ENCODE measurements at regions not wholly inside any gene's neighbourhood (a gene's known extent, or its start where the extent isn't known, plus 50 kb on each side); places are given as distances from the start of the nearest gene placed in this dataset.

DNA sequence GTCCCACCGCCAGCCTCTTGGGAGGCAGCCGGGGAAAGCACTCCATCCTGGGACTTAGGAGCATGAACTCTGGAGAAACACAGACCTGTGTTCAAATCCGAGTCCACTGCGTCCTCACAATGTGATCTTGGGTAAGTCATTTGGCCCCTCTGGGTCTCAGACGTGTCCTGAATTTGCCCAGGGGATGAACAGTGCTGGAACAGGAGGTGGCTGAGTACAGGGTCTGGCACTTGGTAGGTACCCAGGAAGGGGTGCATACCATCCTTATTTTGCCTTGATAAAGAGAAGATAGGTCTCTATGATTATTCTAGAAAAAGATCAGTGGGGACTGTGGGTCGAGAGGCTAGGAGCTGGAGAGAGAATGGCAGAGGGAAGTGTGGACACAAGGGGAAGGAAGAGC is 135.7 kb downstream of the FGF18 start:
- intact Hi-C loops (cut with DNase I; ENCODE audit: low total_unique reads): no loop called here
- Histone ChIP-seq H3K36me3 (no peaks in the 10 kb centered on the region), H3K27ac (no peak overlapping the region), H3K27me3 (no peaks in the 10 kb centered on the region), H3K4me1 (no peaks in the 10 kb centered on the region), H3K9me3 (no peaks in the 10 kb centered on the region), H3K4me3 (no peak overlapping the region)
- DNase-seq: no peak
- TF ChIP-seq, protein P1, sequence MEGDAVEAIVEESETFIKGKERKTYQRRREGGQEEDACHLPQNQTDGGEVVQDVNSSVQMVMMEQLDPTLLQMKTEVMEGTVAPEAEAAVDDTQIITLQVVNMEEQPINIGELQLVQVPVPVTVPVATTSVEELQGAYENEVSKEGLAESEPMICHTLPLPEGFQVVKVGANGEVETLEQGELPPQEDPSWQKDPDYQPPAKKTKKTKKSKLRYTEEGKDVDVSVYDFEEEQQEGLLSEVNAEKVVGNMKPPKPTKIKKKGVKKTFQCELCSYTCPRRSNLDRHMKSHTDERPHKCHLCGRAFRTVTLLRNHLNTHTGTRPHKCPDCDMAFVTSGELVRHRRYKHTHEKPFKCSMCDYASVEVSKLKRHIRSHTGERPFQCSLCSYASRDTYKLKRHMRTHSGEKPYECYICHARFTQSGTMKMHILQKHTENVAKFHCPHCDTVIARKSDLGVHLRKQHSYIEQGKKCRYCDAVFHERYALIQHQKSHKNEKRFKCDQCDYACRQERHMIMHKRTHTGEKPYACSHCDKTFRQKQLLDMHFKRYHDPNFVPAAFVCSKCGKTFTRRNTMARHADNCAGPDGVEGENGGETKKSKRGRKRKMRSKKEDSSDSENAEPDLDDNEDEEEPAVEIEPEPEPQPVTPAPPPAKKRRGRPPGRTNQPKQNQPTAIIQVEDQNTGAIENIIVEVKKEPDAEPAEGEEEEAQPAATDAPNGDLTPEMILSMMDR (IDR thresholded peaks at IDR 0.05): no peak

DNA sequence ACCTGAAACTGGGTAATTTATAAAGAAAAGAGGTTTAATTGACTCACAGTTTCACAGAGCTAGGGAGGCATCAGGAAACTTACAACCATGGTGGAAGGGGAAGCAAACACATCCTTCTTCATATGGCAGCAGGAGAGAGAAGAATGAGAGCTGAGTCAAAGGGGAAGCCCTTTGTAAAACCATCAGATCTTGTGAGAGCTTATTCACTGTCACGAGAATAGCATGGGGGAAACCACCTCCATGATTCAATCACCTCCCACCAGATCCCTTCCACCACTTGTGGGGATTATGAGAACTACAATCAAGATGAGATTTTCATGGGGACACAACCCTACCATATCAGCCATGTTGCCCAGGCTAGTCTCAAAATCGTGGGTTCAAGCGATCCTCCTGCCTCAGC is 143.4 kb downstream of the FGF18 start:
- intact Hi-C loops (cut with DNase I; ENCODE audit: low total_unique reads): loop anchor here (5.0 kb wide), 1 partner anchor 1949 kb away; no protein-coding TSS in a partner anchor

DNA sequence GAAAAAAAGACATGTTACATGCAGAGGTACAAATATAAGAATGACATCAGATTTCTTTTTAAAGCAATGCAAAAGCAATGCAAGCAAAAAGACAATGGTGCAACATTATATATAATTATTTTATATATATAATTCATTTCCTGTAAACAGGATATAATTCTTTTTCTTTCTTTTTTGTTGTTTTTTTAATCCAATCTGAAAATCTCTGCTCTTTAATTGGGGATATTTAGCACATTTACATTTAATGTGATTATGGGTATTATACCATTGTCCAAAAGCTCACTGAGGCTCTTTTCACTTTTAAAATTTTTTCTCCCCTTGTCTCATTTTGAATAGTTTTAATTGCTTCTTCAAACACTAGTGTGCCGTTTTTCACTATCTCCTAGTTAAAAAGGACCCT is 148.9 kb downstream of the FGF18 start:
- H3K27ac ChIP-seq: no peak overlapping the region
- H3K36me3 ChIP-seq: no peaks in the 10 kb centered on the region
- TF ChIP-seq, protein P1 (IDR thresholded peaks at IDR 0.05): no peak
- DNase-seq: no peak
- H3K4me1 ChIP-seq: no peaks in the 10 kb centered on the region
- H3K4me3 ChIP-seq: no peak overlapping the region
- H3K9me3 ChIP-seq: peaks cover 8 to 26% (median 16%) of the 10 kb centered on the region in 3 donors
- H3K27me3 ChIP-seq: no peaks in the 10 kb centered on the region
- intact Hi-C loops (cut with DNase I; ENCODE audit: low total_unique reads): no loop called here

More for the DNA sequence above, 143.4 kb downstream of the FGF18 start:
- Histone ChIP-seq H3K27ac (no peak overlapping the region), H3K9me3 (no peaks in the 10 kb centered on the region), H3K36me3 (no peaks in the 10 kb centered on the region), H3K4me3 (no peak overlapping the region), H3K4me1 (no peaks in the 10 kb centered on the region), H3K27me3 (no peaks in the 10 kb centered on the region)
- TF ChIP-seq, protein P1 (IDR thresholded peaks at IDR 0.05): no peak
- DNase-seq: no peak

DNA sequence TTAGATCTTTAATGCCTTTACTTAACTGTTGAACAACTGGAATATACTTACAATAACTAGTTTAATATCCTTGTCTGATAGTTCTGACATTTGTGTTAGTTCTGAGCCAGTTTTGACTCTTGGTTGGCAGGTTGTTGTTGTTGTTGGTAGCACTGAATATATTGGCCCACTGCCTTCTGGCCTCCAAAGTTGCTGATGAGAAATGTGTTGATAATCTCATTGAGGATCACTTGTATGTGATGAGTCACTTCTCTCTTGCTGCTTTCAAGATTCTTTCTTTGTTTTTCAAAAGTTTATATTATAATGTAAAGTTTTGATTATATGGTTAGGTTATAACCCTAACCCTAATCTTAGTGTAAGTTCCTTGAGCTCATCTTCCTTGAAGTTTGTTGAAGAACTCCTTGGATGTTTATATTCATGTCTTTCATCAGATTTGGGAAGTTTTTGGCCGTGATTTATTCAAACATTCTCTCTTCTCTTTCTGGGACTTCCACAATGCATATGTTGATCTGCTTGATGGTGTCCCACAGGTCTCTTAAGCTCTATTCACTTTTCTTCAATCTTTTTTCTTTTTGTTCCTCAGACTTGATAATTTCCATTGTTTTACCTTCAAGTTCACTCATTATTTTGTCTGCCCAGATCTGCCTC is 149.7 kb downstream of the FGF18 start:
- Histone ChIP-seq H3K36me3 (no peaks in the 10 kb centered on the region), H3K4me1 (no peaks in the 10 kb centered on the region), H3K27me3 (no peaks in the 10 kb centered on the region), H3K9me3 (peaks cover 8 to 26% (median 16%) of the 10 kb centered on the region in 3 donors), H3K4me3 (no peak overlapping the region), H3K27ac (no peak overlapping the region)
- no peak for DNase-seq
- TF ChIP-seq, protein P1 (IDR thresholded peaks at IDR 0.05): no peak
- intact Hi-C loops (cut with DNase I; ENCODE audit: low total_unique reads): no loop called here

DNA sequence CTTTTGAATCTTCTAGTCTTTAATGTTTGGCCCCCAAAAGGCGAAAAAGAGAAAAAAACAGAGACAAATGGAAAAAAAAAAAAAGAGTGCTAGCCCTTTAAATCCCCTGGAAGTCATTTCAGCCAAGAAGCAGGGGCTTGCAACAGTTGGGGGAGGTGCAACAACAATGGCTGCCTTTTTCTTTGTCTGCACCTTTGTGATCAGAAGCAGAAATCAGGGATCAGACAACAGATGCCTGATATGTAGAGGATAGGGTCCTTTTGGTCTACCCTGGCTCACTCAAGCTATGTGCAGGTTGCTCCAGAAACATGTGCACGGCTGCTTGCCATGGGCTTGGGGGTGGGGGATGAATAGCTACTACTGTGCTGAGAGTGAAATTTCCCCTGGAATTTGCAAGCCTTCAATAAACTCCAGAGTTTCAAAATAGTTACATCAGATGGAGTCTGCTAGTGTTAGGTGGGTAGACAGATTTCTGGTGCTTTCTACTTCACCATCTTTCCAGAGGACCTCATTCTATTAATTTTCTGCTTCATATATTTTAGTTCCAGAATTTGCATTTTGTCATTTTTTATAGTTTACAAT is 150.9 kb downstream of the FGF18 start:
- intact Hi-C loops (cut with DNase I; ENCODE audit: low total_unique reads): no loop called here

More for the DNA sequence above, 150.9 kb downstream of the FGF18 start:
- TF ChIP-seq, protein P1 (IDR thresholded peaks at IDR 0.05): no peak
- no peaks in the 10 kb centered on the region for H3K27me3 ChIP-seq
- no peak overlapping the region for H3K27ac ChIP-seq
- H3K4me3 ChIP-seq: no peak overlapping the region
- no peaks in the 10 kb centered on the region for H3K36me3 ChIP-seq
- H3K9me3 ChIP-seq: peaks cover 8 to 26% (median 16%) of the 10 kb centered on the region in 3 donors
- no peaks in the 10 kb centered on the region for H3K4me1 ChIP-seq
- DNase-seq: no peak

Data from tibial artery (tissue), 4 donors.